HL-60 (cell line): ENCODE measurements at regions not wholly inside any gene's neighbourhood (a gene's known extent, or its start where the extent isn't known, plus 50 kb on each side); places are given as distances from the start of the nearest gene placed in this dataset.
"Not testable (repeated sequence)": the region's sequence is repeated elsewhere in the genome, so short reads cannot be mapped to it uniquely, and the experiment has no call there.

ENCODE experiments used
- DNase-seq, 2 experiments: peaks; one replicate each; pipeline ENCODE4 v3.0.0-alpha.2; 2010 to 2020; ENCODE audit warnings: low read depth in 1 of 2, low spot score in 1 of 2
- H3K27ac ChIP-seq: fragments of 250-450 bp; sonication (Bioruptor Pico); replicated peaks from 2 replicates; pipeline ENCODE4 v1.5.1; 2020; ENCODE audit warnings: mild to moderate bottlenecking, moderate library complexity
- H3K27me3 ChIP-seq: fragments of 250-450 bp; sonication (Bioruptor Pico); 2 replicates; pipeline ENCODE4 v1.5.1; 2021; ENCODE audit warnings: mild to moderate bottlenecking, moderate library complexity; ENCODE audit not compliant: insufficient read depth, poor library complexity, severe bottlenecking
- H3K4me3 ChIP-seq: replicated peaks from 2 replicates; pipeline ENCODE4 v1.5.1; 2011; ENCODE audit warnings: mild to moderate bottlenecking, control low read depth, low read length; ENCODE audit not compliant: insufficient read depth
- CTCF ChIP-seq: IDR thresholded peaks from one replicate; pipeline ENCODE4 v1.5.1; 2011; ENCODE audit warnings: low read length, control low read depth, inconsistent platforms; ENCODE audit not compliant: insufficient read depth
- GABPA ChIP-seq: IDR thresholded peaks from 2 replicates; pipeline ENCODE4 v1.6.1; 2012; ENCODE audit warnings: low read depth
- POLR2AphosphoS5 ChIP-seq: IDR thresholded peaks from 2 replicates; pipeline ENCODE4 v1.6.1; 2012; ENCODE audit warnings: low read depth
- REST ChIP-seq: IDR thresholded peaks from 2 replicates; pipeline ENCODE4 v1.6.1; 2012; ENCODE audit warnings: low read depth; ENCODE audit not compliant: insufficient replicate concordance
- SPI1 ChIP-seq: IDR thresholded peaks from 2 replicates; pipeline ENCODE4 v1.6.1; 2012; ENCODE audit warnings: low read depth, mild to moderate bottlenecking, borderline replicate concordance

GRCh38 chr3:1456781-1457311 is 364.0 kb downstream of the CNTN6 start:
- DNase-seq: no peak
- TF ChIP-seq CTCF (no peak), GABPA (no peak), SPI1 (no peak), REST (no peak), POLR2AphosphoS5 (no peak)

GRCh38 chr3:1462371-1462770 is 369.5 kb downstream of the CNTN6 start:
- Histone ChIP-seq H3K4me3 (no peak overlapping the region), H3K27me3 (no peaks in the 10 kb centered on the region), H3K27ac (no peak overlapping the region)
- DNase-seq: no peak
- TF ChIP-seq CTCF (no peak), POLR2AphosphoS5 (no peak), SPI1 (no peak), REST (no peak), GABPA (no peak)

More at GRCh38 chr3:1456781-1457311, 364.0 kb downstream of the CNTN6 start:
- no peak overlapping the region for H3K27ac ChIP-seq
- no peak overlapping the region for H3K4me3 ChIP-seq
- H3K27me3 ChIP-seq: no peaks in the 10 kb centered on the region

- H3K27ac ChIP-seq: no peak overlapping the region
- no peak overlapping the region for H3K4me3 ChIP-seq
- DNase-seq: no peak
- no peak for TF ChIP-seq POLR2AphosphoS5
- no peak for TF ChIP-seq REST
- TF ChIP-seq CTCF: no peak
- no peak for TF ChIP-seq GABPA
- TF ChIP-seq SPI1: no peak
- H3K27me3 ChIP-seq: no peaks in the 10 kb centered on the region
Measured at GRCh38 chr3:1462856-1463450, 370.1 kb downstream of the CNTN6 start.

GRCh38 chr3:1465091-1465490 is 372.3 kb downstream of the CNTN6 start:
- H3K27me3 ChIP-seq, H3K4me3 ChIP-seq: not testable (repeated sequence)

More at GRCh38 chr3:1465091-1465490, 372.3 kb downstream of the CNTN6 start:
- H3K27ac ChIP-seq, DNase-seq: not testable (repeated sequence)
